UCSD-AML1 (cell line): ENCODE measurements at regions not wholly inside any gene's neighbourhood (a gene's known extent, or its start where the extent isn't known, plus 50 kb on each side); places are given as distances from the start of the nearest gene placed in this dataset.
"Not testable (repeated sequence)": the region's sequence is repeated elsewhere in the genome, so short reads cannot be mapped to it uniquely, and the experiment has no call there.

Experiments
- DNase-seq: peaks from one replicate; lab custom pipeline; 2025; ENCODE audit not compliant: unreplicated experiment; lab: John Stamatoyannopoulos, UW

DNA sequence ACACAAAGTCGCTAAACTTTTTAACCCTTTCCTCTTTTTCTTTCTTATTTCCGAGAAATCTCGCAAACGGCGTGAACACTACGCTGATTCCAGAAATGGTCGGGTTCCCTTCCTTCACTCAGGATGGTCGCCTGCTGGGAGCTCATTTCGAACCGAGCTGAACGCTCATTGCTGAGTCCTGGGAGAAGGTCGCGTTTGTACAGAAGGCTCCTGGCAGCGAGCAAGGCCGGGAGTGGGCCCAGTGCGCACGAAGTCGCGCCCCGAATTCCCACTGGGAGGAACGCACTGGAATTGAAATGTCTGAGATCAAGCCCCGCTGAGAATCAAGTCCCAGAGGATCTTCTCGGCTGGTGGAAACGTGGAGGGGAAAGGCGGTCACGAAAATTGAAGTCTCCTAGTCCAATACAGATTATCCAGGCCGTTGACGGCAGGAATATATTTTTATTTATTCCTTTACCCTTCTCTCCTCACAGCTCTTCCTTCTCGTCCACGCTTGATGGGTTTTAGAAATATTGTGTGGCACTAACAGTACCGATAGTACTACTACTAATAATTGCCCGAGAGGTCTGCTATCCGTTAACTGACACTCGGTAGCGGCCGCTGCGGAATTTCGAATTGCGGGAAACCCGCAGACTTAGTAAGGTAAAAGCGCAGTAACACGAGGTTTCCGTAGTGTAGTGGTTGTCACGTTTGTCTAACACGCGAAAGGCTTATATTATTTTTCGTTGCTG lies 207.2 kb upstream of the ZNF184 start:
- no peak for DNase-seq

DNA sequence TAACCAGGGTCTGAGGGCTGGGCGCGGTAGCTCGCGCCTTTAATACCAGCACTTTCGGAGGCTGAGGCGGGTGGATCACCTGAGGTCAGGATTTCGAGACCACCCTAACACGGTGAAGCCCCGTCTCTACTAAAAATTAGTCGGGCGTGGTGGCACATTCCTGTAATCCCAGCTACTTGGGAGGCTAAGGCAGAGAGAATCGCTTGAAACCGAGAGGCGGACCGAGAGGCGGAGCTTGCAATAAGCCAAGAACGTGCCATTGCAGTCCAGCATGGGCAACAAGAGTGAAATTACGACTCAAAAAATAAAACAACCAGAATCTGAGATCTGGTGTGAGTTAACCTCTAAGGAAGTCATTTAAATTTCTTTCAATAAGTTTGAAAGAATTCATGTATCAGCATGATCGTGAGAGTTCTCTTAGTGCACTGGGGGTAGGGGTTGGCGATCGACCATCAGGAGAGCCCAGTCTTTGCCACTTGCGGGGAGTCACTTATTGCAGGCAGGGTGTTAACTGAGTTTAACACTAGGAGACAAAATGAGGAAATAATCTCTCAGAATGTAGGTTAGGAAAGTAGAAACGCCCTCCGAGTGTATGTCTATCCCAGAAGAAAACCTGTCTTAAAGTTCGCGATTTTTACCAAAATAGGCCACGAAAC lies 206.5 kb upstream of the ZNF184 start:
- no peak for DNase-seq

DNA sequence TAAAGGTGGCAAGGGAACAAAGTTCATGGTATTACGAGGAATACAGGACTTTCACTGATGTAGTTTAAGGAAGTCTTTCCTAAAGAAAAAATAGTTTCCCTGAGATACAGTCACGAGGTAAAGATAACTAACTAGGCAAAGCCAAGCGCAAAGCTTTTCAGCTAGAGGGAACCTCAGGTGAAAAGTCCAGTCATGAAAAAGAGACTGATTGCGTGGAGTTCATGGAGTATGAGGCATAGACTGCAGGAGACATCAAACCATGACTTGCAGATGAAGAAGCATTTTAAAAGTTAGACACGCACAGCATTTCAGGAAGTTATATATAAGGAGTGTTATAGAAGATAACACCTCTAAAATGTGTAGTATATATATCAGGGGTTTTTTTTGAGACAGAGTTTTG lies 205.6 kb upstream of the ZNF184 start:
- no peak for DNase-seq

DNA sequence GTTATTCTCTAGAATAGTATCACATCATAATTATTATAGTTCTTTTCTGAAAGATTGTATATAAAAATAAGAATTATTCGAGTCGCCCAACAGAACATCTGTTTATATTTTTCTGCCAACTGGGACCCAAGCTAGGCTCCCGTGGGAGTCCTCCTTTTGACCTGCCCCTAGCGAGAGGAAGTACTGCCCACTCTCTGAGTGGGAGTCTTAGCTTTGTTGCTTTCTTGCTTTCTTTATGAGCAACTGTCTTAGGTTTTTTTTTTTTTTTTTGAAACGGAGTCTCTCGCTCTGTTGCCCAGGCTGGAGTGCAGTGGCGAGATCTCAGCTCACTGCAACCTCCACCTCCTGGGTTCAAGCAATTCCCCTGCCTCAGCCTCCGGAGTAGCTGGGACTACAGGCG lies 202.0 kb upstream of the ZNF184 start:
- no peak for DNase-seq

DNA sequence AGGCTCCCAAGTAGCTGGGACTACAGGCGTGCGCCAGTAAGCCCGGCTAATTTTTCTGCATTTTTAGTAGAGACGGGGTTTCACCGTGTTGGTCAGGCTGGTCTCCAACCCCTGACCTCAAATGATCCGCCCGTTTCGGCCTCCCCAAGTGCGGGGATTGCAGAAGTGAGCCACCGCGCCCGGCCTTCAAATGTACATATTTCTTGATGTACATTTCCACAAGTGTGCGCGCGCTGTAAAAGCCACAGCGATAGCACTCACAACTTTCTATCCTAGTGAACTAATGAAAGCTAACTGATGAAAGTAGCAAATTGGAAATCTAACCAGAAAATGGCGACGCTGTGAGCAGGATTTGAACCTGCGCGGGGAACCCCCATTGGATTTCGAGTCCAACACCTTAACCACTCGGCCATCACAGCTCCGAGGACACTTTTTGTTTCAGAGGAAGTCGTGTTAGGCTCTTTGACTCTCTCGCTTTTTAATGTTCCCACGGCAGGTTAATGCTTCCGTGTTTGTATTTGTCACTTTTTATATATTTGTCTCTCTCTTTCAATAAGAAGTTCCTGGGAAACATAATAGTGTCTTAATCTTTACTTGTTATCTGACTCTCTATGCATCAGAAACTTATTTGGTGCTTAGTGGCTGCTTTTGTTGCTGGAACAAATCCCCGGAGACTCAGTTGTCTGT lies 199.4 kb upstream of the ZNF184 start:
- DNase-seq = peak; percentile 53

DNA sequence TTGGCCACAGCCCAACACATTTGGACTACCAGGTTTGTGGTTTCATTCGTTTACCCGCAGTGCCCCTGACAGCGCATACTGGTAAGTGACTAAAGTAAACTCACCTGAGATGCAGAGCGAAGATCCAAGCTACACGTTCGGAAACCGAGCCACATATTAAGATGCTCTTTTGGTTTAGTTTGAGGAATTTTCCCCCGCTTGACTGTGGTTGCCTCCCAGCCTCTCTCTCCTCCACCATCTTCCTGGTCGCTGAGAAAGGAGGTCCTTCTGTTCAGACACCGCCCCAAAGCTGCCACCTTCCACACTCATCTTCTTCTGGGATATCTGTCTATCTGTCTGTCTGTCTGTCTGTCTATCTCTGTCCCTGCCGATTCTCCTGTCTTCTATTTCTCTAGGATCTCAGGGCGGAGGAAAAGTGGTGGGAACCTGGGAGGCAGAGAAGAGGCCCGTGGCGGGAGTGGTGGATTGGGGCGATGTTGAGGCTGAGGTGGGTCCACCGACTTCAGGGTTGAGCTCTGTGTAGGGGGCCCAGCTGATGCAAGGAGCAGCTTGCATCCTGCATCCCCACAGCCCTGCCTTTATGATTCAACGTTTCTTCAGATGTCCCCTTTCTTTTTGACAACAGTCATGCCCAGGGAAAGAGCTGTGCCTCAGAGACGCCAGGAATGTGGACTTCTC lies 196.9 kb upstream of the ZNF184 start:
- DNase-seq = no peak

DNA sequence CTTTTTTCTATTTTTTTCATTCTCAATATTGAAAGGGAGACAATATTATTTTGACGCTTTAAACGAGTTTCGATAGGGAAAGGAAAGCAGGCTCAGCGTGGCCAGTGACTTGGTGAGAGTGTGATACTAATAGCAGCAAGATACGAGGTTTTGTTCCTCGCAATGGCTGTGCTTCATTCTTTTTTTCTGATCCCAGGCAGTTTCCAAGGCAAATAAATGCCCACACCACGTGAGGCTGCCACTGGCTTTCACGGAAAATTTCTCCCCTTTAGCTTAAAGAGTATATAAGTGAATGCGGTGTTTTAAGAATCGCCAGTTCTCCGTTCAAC lies 196.4 kb upstream of the ZNF184 start:
- DNase-seq = no peak

DNA sequence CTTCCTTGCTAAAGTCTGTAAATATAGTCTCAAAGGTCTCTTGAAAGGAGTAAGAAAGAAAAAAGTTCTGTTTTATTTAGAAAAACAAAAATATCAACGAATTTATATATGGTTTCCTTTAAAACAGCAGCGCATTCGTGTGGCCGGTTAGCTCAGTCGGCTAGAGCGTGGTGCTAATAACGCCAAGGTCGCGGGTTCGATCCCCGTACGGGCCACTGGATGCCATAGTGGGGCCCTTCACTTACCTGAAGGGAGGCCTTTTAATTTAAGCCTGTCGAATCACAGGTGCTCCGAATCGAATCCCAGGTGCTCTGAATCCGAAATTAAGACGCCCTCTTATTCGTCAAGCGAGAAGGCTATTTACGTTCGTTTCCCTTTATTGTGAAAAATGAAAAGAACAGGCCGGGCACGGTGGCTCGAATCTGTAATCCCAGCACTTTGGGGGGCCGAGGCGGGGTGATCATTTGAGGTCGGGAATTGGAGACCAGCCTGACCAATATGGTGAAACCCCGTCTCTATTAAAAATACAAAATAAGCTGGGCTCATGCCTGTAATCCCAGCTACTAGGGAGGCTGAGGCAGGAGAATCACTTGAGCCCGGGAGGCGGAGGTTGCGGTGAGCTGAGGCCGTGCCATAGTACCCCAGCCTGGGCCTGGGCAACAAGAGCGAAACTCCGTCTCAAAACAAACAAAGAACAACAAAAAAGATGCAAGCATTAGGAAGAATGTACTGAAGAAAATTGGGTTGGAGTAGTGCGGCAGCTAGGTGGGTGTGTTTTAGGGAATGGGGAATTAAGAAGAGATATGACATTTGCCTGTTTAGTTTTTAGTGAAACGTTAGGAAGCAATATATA lies 195.8 kb upstream of the ZNF184 start:
- peak; percentile 75 for DNase-seq

DNA sequence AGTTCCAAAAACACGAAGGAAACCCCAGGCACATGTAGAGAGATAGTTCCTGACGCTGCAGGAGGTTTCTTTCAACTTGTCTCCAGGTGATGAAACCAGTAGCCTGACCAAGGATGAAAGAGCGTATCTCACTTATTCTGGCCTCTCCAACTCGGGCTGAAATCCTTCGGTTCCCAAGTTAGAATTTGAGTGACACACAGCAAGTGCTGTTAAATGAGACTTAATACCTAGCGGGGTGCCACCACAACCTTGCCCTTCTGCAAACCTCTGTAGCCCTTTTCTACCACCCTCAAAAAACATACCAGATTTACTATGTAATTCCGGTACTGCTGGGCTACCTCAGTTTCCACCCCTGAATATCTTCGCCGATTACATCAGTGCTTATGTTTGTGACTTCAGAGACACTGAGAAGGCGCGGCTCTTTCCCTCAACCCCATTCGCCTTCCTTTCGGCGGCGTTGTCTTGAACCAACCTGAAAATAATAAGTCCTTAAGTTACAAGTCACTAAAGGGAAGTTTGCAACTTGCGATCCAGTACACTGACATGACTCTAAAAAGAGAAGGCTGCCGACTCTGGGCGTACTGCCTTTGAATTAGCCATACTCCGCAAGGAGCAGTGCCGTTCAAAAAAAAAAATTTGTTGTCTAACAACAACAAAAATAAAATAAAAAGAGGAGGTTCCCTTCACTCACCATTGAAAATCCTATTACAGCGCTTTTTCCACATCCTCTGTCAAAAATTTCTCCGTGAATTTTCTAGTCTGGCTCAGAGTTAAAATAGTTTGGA lies 194.9 kb upstream of the ZNF184 start:
- no peak for DNase-seq

DNA sequence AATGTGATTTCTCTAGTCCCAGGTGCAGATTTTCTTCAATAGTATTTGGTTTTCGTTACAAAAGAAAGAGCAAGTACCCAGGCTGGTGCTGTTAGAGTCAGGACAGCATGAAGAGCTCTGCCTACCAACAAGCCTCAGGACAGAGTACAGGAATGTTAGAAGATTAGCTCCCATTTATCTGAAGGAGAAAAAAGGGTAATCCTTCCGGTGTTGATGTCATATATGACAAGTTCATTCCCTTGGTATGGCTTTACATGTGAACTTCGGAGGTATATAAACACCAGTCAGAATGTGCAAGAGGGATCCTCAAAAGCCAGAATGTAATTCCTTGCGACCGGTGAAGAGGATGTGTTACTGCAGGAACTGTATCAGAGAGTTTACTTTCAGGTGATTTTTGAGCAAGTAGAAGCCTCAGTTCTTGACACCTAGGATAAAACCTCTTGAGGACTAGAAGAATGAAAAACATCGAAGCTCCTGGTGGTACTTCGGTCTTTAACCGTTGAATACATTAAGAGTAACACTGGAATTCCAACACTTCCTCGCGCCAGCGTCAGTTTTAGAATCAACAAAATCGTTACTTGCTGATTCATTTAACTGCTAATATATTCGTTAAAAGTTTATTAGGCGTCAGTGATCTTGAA lies 194.2 kb upstream of the ZNF184 start:
- DNase-seq = no peak

DNA sequence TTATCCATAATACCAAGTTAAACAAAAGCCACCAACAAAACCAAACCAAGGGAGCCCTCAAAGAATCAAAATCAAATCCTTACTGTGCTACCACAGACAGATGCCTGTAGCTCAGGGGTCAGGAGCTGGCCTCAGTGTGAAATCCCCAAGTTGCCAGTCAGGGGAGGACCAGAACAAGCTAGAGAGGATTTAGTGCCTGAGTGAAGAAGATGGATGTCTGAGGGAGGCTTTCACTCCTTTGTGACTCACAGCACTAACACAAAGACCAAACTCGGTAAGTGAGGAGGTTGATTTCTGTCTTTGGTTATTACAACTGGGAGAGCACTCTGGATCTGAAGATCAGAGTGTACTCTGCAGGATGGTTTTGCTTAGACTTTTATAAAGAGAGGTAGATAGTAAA lies 189.9 kb upstream of the ZNF184 start:
- no peak for DNase-seq

DNA sequence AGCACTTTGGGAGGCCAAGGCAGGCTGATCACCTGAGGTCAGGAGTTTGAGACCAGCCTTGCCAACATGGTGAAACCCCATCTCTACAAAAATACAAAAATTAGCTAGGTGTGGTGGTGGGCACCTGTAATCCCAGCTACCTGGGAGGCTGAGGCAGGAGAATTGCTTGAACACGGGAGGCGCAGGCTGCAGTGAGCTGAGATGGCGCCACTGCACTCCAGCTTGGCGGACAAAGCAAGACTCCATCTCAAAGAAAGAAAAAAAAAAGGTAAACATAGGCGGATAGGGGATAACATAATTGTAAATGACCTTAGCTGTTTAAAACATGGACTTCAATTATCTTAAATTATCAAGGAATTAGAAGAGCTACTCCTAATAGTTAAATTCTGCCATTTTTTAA lies 189.3 kb upstream of the ZNF184 start:
- DNase-seq = not testable (repeated sequence)

DNA sequence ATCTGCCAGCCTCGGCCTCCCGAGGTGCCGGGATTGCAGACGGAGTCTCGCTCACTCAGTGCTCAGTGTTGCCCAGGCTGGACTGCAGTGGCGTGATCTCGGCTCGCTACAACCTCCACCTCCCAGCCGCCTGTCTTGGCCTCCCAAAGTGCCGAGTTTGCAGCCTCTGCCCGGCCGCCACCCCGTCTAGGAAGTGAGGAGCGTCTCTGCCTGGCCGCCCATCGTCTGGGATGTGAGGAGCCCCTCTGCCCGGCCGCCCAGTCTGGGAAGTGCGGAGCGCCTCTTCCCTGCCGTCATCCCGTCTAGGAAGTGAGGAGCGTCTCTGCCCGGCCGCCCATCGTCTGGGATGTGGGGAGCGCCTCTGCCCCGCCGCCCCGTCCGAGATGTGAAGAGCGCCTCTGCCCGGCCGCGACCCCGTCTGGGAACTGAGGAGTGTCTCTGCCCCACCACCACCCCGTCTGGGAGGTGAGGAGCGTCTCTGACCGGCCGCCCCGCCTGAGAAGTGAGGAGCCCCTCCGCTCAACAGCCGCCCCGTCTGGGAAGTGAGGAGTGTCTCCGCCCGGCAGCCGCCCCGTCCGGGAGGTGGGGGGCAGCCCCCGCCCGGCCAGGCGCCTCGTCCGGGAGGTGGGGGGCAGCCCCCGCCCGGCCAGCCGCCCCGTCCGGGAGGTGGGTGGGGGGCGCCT lies 180.4 kb upstream of the ZNF184 start:
- not testable (repeated sequence) for DNase-seq

DNA sequence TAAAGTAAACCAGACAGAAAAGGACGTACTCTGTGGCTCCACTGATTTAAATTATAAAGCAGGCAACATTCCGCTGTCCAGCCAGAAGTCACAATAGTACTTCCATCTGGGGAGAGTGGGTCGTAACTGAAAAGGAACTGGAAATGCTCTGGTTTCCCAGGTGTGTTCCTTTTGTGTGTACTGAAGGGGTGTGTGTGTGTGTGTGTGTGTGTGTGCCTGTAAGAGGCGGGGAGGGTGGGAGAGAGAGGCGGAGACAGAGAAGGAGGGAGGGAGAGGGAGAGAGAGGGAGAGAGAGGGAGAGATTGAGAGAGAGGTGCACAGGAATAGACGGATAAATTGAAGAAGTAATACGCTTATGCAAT lies 178.4 kb upstream of the ZNF184 start:
- no peak for DNase-seq

DNA sequence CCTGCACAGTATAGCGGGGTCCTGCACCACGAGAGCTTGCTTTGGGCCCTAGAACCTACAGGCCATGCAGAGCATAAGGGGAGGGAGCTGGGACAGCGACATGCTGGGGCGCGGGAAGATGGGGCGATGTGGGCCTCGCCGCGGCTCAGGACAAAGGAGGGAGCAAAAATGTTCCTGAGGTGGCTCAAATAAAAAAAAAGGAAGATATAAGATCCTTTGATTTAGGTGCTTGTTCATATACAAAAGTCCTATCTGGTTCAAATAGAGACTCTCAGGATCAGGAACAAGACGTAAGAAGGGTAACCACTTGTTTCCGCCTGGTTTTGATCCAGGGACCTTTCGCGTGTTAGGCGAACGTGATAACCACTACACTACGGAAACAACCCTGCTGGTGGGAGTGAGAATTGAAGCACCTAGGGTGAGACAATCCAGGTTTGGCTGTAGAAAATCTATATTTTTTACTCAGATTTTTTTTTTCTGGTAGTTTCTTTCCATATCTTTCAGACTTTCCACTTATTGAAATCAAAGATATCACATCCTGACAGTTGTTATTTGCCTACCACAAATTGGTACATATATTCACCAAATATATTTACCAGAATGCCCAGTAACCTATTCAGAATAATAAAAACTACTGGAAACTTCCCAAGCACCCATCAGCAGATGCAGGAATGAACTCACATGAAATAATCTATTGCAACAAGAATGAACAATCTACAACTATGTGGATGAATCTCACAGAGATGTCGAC lies 177.9 kb upstream of the ZNF184 start:
- DNase-seq = peak; percentile 40

DNA sequence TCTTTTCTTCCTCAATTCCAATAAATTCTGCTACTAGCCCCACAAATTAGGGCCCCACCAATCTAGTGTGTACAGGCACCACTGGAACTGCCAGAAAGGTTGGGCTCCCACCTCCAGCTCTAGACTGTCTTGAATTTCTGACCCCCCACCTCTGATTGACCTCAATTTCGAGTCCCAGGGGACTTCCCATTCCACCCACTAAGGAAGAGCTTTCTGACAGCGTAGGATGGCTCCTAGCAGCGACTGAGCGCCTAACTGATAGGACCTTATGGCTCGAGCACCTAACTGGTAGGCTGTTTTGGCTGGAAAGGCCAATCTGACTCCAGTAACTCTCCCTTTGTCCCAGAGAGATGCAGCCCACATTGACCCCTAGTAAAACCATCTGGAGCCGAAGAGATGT lies 171.6 kb upstream of the ZNF184 start:
- no peak for DNase-seq

DNA sequence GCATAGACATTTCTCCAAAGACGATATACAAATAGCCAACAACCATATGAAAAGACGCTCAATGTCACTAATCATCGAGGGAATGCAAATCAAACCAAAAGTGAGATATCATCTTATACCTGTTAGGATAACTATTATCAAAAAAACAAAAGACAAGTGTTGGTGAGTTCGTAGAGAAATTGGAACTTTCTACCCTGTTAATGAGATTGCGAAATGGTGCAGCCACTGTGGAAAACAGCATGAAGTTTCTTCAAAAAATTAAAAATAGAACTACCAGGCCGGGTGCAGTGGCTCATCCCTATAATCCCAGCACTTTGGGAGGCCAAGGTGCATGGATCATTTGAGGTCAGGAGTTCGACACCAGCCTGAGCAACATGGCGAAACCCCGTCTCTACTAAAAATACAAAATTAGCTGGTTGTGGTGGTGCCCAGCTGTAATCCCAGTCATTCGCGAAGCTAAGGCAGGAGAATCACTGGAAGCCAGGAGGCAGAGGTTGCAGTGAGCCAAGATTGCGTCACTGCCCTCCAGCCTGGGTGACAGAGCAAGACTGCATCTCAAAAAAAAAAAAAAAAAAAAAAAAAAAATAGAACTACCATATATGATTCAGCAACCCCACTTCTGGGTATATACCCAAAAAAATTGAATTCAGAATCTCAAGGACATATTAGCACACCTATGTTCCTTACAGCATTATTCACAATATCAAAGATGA lies 170.0 kb upstream of the ZNF184 start:
- no peak for DNase-seq

DNA sequence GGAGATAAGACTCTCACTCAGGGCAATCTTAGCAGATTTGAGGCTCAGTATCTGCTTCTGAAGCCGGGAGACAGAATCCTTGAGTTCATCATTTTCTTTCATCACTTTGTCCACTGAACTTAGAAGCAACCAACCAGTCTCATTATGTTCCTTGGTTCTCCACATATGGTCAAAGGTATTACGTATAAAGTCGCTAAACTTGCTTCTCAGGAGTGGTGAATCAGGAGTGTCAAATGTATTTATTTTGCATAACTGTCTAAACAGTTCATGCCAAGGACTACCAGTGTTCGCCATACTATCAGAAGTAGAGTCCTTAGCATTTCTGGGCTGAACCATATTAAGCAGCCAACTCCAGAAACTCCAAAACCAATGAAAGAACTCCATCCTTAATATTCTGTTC lies 163.0 kb upstream of the ZNF184 start:
- DNase-seq = not testable (repeated sequence)
